Esophagus muscularis mucosa (tissue), 3 donors: ENCODE measurements at regions not wholly inside any gene's neighbourhood (a gene's known extent, or its start where the extent isn't known, plus 50 kb on each side); places are given as distances from the start of the nearest gene placed in this dataset.
"Not testable (repeated sequence)": the region's sequence is repeated elsewhere in the genome, so short reads cannot be mapped to it uniquely, and the experiment has no call there.

Source experiments
- POLR2A ChIP-seq: fragments of 450-650 bp; IDR thresholded peaks from one replicate; pipeline ENCODE4 v1.6.1; 2017; ENCODE audit warnings: antibody characterized with exemption, moderate library complexity, mild to moderate bottlenecking, low read depth
- POLR2AphosphoS5 ChIP-seq, 2 donors: sonication (generic); formaldehyde crosslinking; IDR thresholded peaks; one replicate each; pipeline ENCODE4 v1.6.1; 2017; ENCODE audit warnings: antibody characterized with exemption in 2 of 2
- TF ChIP-seq, protein P1 (sequence below), 3 experiments: fragments of 200-600 bp in 2 of 3; fragments of 450-650 bp in 1 of 3; sonication (generic) in 2 of 3; IDR thresholded peaks; one replicate each; pipeline ENCODE4 v1.5.1; 2017 to 2019; ENCODE audit warnings: antibody characterized with exemption in 3 of 3, mild to moderate bottlenecking in 2 of 3, moderate library complexity in 1 of 3

- TF ChIP-seq, protein P1, sequence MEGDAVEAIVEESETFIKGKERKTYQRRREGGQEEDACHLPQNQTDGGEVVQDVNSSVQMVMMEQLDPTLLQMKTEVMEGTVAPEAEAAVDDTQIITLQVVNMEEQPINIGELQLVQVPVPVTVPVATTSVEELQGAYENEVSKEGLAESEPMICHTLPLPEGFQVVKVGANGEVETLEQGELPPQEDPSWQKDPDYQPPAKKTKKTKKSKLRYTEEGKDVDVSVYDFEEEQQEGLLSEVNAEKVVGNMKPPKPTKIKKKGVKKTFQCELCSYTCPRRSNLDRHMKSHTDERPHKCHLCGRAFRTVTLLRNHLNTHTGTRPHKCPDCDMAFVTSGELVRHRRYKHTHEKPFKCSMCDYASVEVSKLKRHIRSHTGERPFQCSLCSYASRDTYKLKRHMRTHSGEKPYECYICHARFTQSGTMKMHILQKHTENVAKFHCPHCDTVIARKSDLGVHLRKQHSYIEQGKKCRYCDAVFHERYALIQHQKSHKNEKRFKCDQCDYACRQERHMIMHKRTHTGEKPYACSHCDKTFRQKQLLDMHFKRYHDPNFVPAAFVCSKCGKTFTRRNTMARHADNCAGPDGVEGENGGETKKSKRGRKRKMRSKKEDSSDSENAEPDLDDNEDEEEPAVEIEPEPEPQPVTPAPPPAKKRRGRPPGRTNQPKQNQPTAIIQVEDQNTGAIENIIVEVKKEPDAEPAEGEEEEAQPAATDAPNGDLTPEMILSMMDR (IDR thresholded peaks at IDR 0.05): not testable (repeated sequence)
- TF ChIP-seq POLR2AphosphoS5 (IDR thresholded peaks at IDR 0.05); POLR2A: not testable (repeated sequence)
Measured at GRCh38 chr1:146393796-146394195, 165.0 kb upstream of the NOTCH2NLA start.
